Activated T-cell treated with anti-CD3 and anti-CD28 coated beads for 4 hours (primary cell): ENCODE measurements at regions not wholly inside any gene's neighbourhood (a gene's known extent, or its start where the extent isn't known, plus 50 kb on each side); places are given as distances from the start of the nearest gene placed in this dataset.
"Not testable (repeated sequence)": the region's sequence is repeated elsewhere in the genome, so short reads cannot be mapped to it uniquely, and the experiment has no call there.

Source experiments
- DNase-seq: peaks from one replicate; pipeline ENCODE4 v3.0.0-alpha.2; 2020

DNA sequence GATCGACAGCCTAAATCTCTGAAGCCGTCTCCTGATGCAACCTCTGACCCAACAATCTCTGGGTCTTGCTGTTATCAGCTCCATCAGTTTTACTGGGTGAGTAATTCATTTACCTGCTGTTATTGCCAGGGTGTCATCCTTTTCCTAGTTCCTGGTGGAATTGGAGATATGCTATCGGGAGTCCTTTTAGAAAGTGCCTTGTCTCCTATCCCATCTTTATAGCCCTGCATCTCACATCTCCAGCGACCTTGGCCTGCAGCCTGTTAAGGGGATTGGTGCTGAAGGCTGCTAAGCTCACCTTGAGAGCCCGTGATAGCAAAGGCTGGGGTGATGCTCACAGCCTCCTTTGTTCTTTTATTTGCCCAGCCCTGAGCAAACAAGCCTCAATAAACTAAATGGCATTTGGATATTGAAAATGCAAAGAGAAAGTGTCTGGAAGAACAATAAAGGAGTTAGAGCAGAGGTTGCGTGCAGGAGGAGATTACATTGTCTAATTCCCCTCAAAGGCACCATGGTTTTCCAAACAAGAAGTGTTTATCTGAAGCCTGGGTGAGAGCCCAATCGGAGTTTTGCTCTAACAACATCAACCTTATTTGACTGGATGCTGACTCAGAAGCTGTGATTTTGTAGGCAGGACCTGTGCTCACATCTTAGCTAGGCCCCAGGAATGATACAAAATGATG is 101.8 kb downstream of the RPLP1 start:
- no peak for DNase-seq

DNA sequence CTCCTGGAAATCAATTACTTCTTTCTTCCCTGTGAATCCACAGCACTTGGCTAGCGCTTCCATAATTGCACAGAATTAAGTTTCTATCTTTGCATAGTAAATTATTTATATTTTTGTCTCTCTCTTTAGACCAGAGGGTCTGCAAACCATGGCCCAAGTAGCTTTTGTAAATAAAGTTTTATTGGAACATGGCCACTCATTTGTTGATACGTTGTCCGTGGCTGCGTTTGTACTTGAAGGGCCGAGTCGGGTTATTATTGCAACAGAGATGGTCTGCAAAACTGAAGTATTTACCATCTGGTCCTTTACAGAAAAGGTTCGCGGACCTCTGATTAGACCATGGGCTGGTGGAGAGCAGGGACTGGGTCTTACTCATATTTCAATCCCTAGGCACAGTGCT is 102.5 kb downstream of the RPLP1 start:
- DNase-seq: no peak

- DNase-seq: no peak
Observed at GRCh38 chr15:69556344-69556743, 103.7 kb downstream of the RPLP1 start.

GRCh38 chr15:69557020-69557706 is 104.5 kb downstream of the RPLP1 start:
- DNase-seq: no peak

GRCh38 chr15:69557707-69558409 is 105.2 kb downstream of the RPLP1 start:
- no peak for DNase-seq

- no peak for DNase-seq
Observed at GRCh38 chr15:69559440-69560190, 107.0 kb downstream of the RPLP1 start.

DNA sequence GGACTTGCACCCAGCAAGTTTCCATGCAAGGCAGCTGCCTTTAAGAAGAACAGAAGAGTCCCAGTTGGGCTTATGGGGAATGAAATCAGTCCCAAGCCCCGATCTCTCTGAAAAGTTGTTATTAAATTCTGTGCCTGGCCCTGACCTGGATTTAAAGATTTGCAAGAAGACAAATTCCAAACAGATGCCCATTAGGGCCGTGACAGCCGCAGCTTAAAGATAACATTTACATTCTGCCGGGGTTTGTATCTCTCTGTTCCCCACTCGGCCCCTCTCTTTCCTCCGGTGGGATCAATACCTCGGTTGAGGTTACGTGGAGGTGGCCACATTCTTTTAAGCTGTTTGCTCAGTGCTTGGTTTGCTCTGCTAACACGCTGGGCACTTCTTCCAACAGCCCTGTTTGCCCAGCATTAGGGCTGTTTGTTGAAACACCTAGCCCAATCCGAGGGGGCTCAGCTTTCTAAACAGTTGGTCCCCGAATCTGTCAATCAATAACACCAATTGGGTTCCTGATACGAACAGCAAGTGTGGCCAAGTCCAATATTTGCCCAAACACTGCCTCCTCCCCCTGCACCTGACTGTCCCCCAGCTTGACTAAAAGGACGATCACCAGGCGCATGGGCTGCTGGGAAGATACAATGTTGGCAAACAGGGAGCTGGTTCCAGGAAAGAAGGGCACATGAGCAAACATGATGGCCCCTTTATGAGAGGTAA is 108.6 kb downstream of the RPLP1 start:
- no peak for DNase-seq

DNA sequence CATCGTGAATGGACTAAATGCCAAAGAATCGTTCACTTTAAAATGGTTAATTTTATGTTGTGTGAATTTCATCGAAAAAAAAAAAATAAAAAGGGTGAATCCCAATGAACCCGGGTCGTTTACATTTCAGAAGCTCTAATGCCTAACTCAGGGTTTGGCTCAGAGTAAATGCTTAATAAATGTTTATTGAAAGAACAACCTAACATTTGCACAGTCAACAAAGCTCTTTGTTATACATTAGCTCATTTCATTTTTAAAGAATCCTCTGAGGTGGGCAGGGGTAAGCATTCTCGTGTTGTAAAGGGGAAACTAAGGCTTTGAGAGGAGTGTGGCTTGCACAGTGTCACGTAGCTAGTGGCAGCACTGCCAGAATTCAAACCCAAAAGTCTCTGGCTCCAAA is 109.5 kb downstream of the RPLP1 start:
- DNase-seq: no peak

GRCh38 chr15:69562564-69562963 is 109.9 kb downstream of the RPLP1 start:
- DNase-seq: no peak

DNA sequence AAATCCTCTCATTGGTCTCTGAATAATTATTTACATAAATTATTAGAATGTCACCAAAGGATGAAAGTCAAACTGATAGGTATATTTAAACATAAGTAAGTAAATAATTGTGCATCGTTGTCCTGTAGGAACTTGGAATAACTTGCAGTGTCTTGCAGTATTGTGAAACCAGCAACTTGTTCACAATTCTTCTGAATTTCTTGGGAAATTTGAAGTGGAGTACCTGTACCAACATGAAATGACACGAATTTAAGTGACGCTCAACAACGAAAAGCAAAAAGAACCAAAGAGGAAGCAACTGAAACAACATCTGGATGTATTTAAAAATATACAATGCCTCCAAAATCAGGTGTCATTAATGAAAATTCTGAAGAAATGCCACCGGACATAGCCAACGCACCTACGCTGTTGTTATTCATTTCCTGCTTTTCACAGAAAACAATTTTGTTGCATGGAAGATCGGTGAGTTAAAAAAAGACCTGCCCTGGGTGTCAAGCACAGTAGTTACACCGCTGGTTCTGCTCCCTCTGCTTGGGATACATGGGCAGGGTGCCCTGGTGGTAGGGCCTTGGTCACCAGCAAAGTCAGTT is 112.5 kb downstream of the RPLP1 start:
- no peak for DNase-seq

DNA sequence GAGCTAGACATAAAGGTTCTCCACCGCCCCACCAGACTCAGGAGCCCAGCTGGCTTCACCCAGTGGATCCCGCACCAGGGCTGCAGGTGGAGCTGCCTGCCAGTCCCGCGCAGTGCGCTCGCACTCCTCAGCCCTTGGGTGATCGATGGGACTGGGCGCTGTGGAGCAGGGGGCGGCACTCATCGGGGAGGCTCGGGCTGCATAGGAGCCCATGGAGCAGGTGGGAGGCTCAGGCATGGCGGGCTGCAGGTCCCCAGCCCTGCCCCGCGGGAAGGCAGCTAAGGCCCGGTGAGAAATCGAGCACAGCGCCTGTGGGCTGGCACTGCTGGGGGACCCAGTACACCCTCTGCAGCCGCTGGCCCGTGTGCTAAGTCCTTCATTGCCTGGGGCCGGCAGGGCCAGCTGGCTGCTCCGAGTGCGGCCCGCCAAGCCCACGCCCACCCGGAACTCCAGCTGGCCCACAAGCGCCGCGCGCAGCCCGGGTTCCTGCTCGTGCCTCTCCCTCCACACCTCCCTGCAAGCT is 114.7 kb downstream of the RPLP1 start:
- DNase-seq: not testable (repeated sequence)

DNA sequence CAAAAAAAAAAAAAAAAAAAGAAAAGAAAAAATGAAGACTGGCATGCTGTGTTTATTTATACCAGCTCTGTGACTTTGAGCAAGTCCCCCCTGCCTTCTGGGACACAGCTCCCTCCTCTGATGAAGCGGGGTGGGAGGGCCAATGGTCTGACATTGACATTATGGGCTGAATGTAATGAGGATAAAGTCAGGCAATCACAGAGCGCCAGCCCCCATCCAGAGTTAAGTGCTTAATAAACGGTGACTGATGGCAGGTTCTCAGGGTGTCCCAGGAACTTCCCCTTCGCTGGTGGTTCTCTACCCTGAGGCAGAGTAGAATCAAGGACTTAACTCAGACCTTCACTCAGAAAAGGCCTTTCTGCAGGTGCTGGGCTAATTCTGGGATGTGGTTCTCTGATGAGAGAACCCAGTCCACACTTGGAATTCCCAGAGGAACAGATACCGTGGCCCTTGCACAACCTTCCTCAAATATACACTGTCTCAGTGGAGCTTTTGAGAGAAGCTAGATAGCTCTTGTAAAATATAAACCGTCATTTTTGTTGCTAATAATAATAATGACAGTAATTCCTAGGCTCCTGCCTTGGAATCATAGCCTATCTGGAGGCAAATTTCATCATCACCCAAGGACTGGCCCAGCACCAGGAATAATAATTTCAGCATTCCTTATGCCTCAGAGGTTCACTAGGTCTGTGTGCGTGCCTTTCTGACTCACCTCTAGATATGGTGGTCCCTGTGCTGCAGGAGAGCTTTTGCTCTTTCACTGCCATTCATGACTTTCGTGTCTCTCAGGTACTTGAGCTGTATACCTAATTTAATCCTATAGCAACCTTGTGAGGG is 115.8 kb downstream of the RPLP1 start:
- DNase-seq: no peak

GRCh38 chr15:69570454-69570853 is 117.8 kb downstream of the RPLP1 start:
- DNase-seq: no peak

- DNase-seq: no peak
Observed at GRCh38 chr15:69570997-69571396, 118.4 kb downstream of the RPLP1 start.

DNA sequence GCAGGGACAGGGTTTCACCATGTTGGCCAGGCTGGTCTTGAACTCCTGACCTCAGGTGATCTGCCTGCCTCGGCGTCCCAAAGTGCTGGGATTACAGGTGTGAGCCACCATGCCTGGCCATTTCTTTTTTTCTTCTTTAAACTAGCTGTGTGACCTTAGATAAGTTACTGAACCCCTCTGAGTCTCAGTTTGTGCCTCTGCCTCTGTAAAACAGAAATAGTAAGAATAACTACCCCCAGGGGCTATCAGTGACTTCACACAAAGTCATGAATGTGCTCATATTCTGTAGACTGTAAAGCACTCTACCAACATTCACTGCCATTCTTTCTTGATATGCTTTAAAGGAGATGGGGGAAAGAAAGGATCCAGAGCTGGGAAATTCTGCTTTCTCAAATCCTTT is 120.7 kb downstream of the RPLP1 start:
- not testable (repeated sequence) for DNase-seq

DNA sequence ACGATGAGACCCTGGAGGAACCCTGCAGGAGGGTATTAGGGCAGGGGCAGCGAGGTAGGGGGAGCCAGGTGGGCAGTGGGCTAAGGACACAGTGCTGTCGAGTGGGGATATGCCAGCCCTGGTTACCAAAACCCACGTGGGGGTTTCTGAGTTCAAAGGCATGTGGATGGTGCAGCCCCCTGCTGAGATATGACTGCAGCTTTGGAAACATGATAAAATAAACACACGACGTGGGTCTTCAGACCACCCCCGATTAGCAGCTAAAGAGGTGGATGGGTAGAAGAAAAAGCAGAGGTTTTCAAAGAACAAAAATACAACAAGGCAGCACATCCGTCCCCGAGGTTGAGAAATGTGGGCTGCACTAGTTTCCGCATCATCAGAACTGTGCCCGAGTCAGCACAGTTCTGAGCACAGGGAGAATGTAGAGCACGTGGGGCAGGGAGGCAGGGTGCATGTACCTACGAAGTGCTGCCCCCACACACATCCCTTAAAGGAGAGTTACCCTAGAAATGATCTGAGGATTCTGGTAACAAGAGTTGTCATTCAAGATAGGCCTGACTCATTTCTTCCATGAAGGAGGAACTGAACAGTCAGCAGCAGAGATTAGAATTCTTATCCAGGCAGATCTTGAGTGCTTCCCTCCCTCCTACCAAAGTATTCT is 121.3 kb downstream of the RPLP1 start:
- DNase-seq: peak; percentile 42

GRCh38 chr15:69574506-69574905 is 121.9 kb downstream of the RPLP1 start:
- no peak for DNase-seq

DNA sequence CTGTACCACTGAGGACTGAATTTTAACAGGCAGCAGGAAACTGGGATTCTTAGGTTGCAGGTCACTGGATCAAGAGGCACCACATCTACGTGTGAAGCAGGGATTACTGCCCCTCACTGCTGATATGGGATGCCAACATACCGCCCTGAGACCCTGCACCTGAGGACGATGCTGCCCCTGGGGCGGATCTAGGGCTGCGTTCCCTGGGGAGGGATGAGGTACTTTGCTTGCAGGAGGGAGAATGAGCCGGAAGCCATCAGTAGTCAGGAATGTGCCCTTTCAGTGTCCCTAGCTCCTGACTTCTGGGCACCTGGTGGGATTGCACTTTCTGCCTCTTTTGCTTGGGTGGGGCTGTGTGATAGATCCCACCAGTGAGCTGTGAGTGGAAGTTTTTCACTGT is 122.8 kb downstream of the RPLP1 start:
- DNase-seq: no peak

- DNase-seq: peak; percentile 55
Observed at GRCh38 chr15:69576035-69576526, 123.5 kb downstream of the RPLP1 start.

DNA sequence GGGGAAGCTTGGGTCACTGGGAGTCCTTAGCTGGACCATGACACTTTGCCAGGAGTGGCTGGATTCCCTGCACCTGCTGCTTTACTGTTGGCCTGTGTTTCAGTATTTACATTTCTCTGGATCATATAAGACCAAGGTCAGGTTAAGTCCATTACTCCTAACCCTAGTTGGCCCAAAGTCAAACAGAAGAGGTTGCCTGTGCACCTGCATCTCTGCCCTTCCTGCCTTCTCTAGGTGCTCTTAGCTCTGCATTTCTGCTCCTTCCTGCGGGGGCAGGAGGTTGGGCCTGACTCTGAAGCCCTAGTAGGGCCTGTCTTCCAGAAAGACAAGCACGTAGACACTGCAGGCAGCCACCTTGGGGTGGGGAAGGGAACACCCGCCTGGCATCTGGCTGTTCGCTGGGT is 124.3 kb downstream of the RPLP1 start:
- no peak for DNase-seq
